ENCODE measurements at regions not wholly inside any gene's neighbourhood (a gene's known extent, or its start where the extent isn't known, plus 50 kb on each side); places are given as distances from the start of the nearest gene placed in this dataset.

- no peak for DNase-seq
Measured at GRCh38 chr1:168454211-168454815, 89.5 kb downstream of the XCL2 start.

GRCh38 chr1:168453056-168453455 lies 90.7 kb downstream of the XCL2 start:
- no peak for DNase-seq

- no peak for DNase-seq
Measured at GRCh38 chr1:168452329-168452728, 91.5 kb downstream of the XCL2 start.

DNA sequence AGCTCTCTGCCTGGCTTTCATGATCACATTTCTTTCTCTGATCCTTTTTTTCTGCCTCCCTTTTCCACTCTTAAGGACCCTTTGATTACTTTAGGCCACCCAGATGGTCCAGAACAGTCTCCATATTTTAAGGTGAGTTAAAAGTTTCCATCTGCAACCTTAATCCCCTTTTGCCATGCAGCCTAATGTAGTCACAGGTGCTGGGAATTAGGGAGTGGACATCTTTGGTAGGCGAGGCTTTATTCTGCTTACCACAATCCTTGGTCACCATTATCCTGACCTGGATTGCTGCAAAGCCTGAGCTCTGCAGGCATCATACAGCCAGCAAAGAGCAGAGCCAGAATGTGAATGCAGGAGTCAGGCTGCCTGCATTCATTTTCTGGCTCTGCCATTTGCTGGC lies 95.9 kb downstream of the XCL2 start:
- DNase-seq: no peak

DNA sequence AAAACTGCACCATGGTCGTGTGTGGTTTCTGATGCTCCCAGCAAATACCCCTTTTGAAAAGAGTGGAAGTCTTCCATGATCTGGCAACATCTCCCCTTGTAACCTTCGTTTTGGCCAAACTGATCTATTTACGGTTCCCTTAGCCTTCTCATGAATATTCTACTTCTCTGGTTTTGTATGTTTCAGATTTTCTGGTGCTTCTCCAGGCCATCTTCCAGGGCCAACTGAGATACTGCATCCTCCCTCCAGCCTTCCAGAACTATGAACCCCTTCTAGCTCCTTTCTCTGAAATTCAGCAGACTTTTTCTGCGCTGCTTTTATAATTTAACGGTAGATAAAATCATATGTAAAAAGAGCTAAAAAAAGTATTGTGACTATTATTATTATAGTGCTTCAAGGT lies 97.7 kb downstream of the XCL2 start:
- DNase-seq: no peak

- no peak for DNase-seq
Measured at GRCh38 chr1:168443899-168444298, 99.9 kb downstream of the XCL2 start.

GRCh38 chr1:168443356-168443755 lies 100.4 kb downstream of the XCL2 start:
- no peak for DNase-seq

- no peak for DNase-seq
Measured at GRCh38 chr1:168442931-168443330, 100.9 kb downstream of the XCL2 start.

DNA sequence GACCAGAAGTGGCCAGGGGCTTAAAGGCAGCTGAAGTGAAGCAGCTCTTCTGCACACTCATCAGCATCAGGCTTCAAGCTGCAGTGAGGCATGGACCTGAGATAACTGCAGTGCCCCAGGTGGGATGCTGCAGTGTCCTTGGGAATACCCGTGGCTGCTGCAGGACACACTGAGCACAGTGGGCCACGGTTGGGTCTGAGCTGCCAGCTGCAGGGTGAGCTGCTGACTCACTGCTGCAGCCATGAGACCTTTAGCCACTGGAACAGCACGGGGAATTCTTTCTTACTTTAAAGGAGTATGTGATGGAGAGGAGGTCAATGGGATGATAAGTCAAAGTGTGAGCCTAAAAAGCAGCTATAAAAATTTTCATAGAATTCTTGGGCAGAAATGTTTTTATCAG lies 102.1 kb downstream of the XCL2 start:
- DNase-seq: no peak

DNA sequence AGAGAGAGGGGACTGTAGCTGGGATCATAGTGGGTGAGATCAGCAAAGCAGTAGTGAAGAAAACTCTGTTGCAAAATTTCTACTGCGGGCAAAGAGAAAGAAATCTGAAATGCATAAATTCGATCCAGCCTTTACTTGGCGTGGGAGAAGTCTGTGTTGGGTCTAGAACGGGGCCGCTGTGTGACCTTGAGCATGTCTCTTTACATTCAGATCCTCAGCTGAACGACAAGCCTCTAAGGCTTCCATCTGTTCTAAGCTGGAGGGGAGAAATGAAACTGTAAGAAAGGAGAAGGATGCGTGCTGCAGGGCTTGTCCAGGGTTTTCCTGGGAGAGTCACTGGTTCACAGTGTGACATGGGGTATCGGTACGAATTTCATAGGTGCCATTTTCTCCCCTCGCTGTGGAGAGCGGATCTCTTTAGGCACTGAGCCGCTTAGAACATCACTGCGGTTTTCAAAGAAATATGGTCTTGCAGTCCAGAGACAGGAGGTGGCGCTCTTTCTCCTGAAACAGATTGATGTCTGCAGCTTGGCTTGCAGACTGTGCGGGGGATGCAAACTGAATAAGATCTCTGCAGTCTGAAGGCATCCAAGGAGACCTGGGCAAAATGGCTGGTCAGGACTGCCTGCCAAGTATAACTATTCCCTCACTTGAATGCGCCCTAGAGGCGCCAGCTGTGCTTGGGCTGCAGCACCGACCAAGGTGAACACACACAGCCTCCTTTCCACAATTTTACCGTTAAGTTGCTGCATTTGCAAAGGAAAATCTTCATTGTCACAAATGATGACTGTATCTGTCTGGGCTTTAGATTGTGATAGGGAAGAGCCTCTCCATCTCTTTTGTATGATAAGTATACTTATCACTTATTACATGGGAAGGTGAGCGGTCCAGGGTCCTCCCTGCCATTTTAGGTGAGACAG lies 104.1 kb downstream of the XCL2 start:
- DNase-seq: peak; percentile 26

DNA sequence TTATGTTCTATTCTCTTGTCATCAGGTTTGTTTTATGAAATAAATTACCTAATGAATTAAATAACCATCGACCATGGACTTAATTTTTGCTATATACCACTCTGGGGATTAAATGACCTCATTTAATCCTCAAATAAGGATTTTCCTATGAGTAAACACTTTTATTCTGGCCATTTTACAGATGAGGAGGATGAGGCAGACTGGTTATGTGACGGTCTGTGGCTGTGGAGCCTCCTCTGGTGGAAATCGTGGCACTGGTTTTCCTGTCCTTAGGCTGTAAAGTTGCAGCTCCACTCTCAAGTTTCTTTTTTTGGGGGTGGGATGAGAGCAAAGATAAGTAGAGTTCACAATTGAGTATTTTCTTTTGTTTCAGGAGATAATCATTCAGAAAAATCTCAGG lies 105.2 kb downstream of the XCL2 start:
- DNase-seq: no peak

- DNase-seq: no peak
Measured at GRCh38 chr1:168437821-168438220, 106.0 kb downstream of the XCL2 start.

GRCh38 chr1:168435439-168435838 lies 108.4 kb downstream of the XCL2 start:
- DNase-seq: no peak

- DNase-seq: no peak
Measured at GRCh38 chr1:168433238-168433637, 110.6 kb downstream of the XCL2 start.

GRCh38 chr1:168431882-168432281 lies 111.9 kb downstream of the XCL2 start:
- no peak for DNase-seq

DNA sequence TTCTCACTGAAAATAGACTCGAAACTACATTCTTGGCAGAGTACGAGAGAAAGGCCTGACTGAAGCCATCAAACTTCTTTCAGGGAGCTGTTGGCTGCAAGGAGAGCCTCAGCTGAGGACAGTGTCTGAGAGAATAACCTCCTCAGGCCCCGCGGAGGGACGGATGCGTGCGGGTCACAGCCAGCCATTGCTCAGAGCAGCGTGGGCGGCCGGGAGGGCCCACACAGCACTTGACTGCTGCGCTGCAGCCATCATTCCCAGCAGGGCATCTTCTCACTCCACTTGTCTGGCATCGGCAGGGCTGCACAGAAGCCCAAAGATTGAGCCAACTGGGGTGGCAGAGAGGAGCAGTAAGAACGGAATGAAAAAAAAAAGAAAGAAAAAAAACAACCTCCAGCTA lies 113.5 kb downstream of the XCL2 start:
- DNase-seq: no peak

- no peak for DNase-seq
Measured at GRCh38 chr1:168428063-168428731, 115.6 kb downstream of the XCL2 start.

DNA sequence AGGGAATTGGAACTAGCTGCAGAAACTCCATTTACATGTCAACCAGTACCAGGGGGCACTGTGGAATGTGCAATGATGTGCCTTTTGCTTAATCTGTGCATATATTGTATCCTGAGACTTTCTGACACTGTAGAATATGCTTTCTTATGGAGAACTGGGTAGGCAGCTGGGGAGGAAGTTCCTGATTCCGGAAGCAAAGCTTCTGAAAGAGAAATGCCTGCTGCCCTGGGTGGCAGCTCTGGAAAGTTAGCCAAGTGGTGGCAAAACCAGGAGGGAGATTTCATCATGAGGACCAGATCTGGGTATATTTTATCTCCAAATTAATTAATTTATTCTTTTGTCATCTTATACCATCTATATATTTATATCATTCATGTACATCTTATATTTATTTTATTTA lies 116.7 kb downstream of the XCL2 start:
- no peak for DNase-seq

GRCh38 chr1:168424281-168424680 lies 119.5 kb downstream of the XCL2 start:
- no peak for DNase-seq

DNA sequence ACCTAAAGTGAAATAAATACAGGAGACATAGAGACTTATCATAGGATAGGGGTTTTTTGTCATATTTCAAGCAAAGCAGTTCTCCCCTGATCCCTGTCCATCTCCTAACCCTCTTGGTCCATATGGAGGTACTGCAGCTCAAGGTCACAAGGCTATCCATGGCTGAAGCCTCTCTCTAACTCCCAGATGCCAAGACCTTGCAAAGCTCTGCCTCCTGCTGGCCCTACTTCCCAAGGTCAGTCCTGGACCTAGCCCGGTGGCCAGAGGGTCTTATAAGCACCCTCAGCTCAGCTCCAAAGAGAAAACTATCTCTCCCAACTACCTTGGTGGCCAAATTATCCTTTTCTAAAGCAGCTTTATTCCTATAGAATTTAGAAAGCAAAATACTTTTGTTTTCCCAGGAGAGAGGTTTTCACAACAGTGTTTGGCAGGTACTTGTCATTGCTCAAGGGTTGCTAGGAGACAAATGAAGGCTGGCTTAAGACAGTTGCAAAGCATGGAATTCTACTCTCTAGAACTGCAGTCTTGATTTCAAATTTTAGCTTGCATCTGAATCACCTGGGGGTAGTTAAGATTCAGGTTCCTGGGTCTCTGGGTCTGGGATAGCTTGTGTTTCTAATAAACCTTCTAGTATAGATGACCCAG lies 121.5 kb downstream of the XCL2 start:
- no peak for DNase-seq

GRCh38 chr1:168421399-168422004 lies 122.3 kb downstream of the XCL2 start:
- DNase-seq: no peak

DNA sequence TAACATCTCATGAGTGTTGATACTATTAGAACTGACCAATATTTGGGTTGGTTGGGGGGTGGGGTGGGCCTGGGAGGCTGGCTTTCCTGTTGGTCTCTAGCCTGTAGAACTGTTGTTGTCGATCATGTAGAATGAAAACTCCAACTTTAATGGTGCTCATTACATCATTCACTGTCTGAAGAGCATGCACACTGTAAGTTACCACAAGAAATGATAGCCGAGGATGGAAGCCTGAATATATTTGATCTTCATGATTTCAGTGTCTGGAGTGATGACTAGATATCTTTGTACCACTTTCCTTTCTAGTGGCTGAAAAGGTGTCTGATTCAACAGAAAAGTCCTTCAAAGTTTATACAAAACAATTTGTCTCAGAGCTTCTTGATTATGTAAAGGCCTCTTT lies 123.6 kb downstream of the XCL2 start:
- DNase-seq: no peak

DNA sequence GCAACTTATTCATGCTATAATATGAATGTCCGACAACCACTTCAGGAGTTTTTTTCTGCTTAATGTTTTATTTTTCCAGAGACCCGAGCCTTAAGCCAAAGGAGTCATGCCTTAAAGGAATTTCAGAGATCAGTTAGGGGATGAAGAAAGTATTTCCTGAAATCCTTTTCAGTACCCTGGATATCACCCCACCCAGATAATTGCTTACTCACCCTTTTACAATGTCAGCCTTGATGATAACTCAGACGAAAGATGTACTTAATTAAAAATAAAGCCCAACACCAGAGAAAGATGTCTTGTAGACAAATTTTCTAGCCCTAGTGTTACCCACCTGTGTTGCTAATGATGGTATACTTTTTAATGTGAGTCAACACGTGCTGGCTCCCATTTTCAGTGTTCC lies 124.1 kb downstream of the XCL2 start:
- no peak for DNase-seq
